ENCODE measurements at regions not wholly inside any gene's neighbourhood (a gene's known extent, or its start where the extent isn't known, plus 50 kb on each side); places are given as distances from the start of the nearest gene placed in this dataset.

DNA sequence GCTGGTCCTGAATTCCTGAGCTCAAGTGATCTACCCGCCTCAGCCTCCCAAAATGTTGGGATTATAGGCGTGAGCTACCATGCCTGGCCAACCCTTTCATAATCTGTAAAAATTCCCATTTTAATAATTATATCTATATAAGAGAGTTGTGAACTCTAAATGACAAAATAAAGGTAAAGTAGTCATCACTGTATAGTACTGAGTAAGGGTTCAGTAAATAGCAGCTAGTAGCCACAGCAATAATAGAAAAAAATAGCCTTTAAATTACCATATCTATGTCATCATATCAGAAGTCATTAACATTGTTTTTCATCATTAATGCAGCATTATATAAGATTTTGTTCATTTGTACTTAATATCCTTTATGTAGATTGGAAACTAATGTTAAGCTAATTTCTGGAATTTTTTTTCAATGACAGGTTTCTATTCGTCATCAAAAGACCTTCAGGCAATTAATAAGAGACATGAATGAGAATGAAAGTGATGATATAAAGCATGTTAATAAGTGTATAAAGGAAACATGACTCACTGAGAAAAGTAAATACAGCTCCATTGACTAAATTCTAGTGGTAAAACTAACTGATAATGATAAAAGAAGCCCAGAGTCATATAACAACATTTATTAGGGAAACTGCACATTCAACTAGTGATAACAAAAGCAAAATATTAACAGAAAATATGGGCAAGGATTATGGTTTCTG is 85.9 kb upstream of the UGT8 start:
- TF ChIP-seq, protein P1, sequence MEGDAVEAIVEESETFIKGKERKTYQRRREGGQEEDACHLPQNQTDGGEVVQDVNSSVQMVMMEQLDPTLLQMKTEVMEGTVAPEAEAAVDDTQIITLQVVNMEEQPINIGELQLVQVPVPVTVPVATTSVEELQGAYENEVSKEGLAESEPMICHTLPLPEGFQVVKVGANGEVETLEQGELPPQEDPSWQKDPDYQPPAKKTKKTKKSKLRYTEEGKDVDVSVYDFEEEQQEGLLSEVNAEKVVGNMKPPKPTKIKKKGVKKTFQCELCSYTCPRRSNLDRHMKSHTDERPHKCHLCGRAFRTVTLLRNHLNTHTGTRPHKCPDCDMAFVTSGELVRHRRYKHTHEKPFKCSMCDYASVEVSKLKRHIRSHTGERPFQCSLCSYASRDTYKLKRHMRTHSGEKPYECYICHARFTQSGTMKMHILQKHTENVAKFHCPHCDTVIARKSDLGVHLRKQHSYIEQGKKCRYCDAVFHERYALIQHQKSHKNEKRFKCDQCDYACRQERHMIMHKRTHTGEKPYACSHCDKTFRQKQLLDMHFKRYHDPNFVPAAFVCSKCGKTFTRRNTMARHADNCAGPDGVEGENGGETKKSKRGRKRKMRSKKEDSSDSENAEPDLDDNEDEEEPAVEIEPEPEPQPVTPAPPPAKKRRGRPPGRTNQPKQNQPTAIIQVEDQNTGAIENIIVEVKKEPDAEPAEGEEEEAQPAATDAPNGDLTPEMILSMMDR (IDR thresholded peaks at IDR 0.05), result no peak
- no peak for TF ChIP-seq POLR2A (IDR thresholded peaks at IDR 0.05)

Data from transverse colon (tissue), 3 donors.